Mucosa of stomach (tissue), 1 donor: ENCODE measurements at regions not wholly inside any gene's neighbourhood (a gene's known extent, or its start where the extent isn't known, plus 50 kb on each side); places are given as distances from the start of the nearest gene placed in this dataset.

Source experiments
- H3K27me3 ChIP-seq: one replicate; pipeline ENCODE4 v1.7.0; 2013; ENCODE audit warnings: mild to moderate bottlenecking, low read length; ENCODE audit not compliant: control insufficient read depth, insufficient read depth
- H3K36me3 ChIP-seq: one replicate; pipeline ENCODE4 v1.7.0; 2013; ENCODE audit warnings: low read length; ENCODE audit not compliant: control insufficient read depth, insufficient read depth
- H3K4me1 ChIP-seq: one replicate; pipeline ENCODE4 v1.7.0; 2013; ENCODE audit warnings: mild to moderate bottlenecking, low read length; ENCODE audit not compliant: control insufficient read depth, insufficient read depth
- H3K4me3 ChIP-seq: one replicate; pipeline ENCODE4 v1.7.0; 2013; ENCODE audit warnings: low read length
- H3K9ac ChIP-seq: one replicate; pipeline ENCODE4 v1.7.0; 2013; ENCODE audit warnings: mild to moderate bottlenecking, low read length, moderate library complexity
- H3K9me3 ChIP-seq: one replicate; pipeline ENCODE4 v1.7.0; 2013; ENCODE audit warnings: mild to moderate bottlenecking, low read length, moderate library complexity; ENCODE audit not compliant: control insufficient read depth
- donor health status: Pancreatic carcinoma.

GRCh38 chr16:85992359-85992758, 93.4 kb downstream of the IRF8 start:
- Histone ChIP-seq H3K4me1 (peaks cover 2% of the 10 kb centered on the region), H3K9ac (no peak overlapping the region), H3K4me3 (no peak overlapping the region), H3K27me3 (no peaks in the 10 kb centered on the region), H3K36me3 (no peaks in the 10 kb centered on the region), H3K9me3 (no peaks in the 10 kb centered on the region)

DNA sequence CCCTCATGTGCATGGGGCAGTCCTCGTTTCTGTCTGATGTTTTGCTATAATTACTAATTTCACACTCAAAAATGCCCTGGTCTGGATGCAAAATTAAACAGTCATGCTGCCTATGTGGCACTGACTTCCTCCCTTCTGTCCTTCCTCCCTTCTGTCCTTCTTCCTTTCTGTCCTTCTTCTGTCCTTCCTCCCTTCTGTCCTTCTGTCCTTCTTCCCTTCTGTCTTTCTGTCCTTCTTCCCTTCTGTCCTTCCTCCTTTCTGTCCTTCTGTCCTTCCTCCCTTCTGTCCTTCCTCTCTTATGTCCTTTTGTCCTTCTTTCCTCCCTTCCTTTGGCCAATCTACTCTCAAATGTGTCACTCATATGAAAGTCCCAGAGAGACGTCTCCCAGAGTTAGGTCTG, 93.8 kb downstream of the IRF8 start:
- no peak overlapping the region for H3K4me3 ChIP-seq
- H3K9me3 ChIP-seq = no peaks in the 10 kb centered on the region
- no peaks in the 10 kb centered on the region for H3K36me3 ChIP-seq
- H3K9ac ChIP-seq = no peak overlapping the region
- no peaks in the 10 kb centered on the region for H3K4me1 ChIP-seq
- H3K27me3 ChIP-seq = no peaks in the 10 kb centered on the region

DNA sequence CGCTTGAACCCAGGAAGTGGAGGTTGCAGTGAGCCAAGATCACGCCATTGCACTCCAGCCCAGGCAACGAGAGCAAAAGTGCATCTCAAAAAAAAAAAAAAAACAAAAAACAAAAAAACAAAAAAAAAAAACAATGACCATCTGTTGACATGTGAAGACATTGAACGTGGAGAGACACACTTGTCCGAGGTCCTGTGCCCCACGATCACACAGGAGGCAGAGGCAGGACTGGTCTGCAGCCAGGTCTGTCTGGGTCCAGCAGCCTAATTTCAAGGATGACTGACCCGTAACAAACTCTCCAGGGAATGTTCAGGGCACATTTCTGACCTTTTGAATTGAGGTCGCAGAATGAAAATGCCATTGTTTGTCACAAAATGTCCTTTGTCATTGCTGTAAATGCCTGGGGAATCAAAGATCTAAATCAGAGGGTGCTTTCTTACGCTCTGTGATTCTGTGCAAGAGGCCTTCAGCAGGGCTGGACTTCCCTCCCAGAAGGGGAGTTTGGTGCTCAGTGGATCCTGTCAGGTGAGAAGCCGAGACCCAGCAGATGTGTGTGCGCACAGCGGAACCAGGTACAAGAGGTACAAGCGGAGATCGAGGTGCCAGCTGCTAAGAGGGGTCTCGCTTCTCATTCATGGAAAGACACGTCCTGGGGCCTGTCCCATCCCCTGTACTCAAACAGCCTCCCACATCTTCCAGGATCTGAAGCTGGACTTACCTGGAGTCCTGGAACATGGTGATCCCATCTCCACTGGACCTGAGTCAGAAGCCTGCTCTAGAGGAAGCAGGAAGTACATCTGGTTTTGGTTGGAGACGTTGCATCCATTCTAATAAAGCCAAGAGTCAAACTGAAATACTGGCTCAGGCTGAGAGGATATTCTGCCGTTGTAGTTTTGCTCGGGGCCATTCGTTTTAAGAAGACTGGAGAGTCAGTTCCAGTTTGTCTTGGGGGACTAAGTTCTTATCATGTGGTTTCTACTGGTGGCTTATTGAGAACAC, 95.8 kb downstream of the IRF8 start:
- Histone ChIP-seq H3K4me1 (no peaks in the 10 kb centered on the region), H3K9me3 (no peaks in the 10 kb centered on the region), H3K9ac (no peak overlapping the region), H3K36me3 (no peaks in the 10 kb centered on the region), H3K27me3 (no peaks in the 10 kb centered on the region), H3K4me3 (no peak overlapping the region)

GRCh38 chr16:85995541-85996423, 96.8 kb downstream of the IRF8 start:
- no peak overlapping the region for H3K4me3 ChIP-seq
- no peaks in the 10 kb centered on the region for H3K9me3 ChIP-seq

GRCh38 chr16:85996843-85997242, 97.9 kb downstream of the IRF8 start:
- Histone ChIP-seq H3K4me3 (no peak overlapping the region), H3K4me1 (no peaks in the 10 kb centered on the region), H3K9me3 (no peaks in the 10 kb centered on the region), H3K27me3 (no peaks in the 10 kb centered on the region), H3K36me3 (no peaks in the 10 kb centered on the region), H3K9ac (no peak overlapping the region)

More at GRCh38 chr16:85995541-85996423, 96.8 kb downstream of the IRF8 start:
- H3K27me3 ChIP-seq = no peaks in the 10 kb centered on the region
- H3K36me3 ChIP-seq = no peaks in the 10 kb centered on the region
- H3K9ac ChIP-seq = no peak overlapping the region
- no peaks in the 10 kb centered on the region for H3K4me1 ChIP-seq

DNA sequence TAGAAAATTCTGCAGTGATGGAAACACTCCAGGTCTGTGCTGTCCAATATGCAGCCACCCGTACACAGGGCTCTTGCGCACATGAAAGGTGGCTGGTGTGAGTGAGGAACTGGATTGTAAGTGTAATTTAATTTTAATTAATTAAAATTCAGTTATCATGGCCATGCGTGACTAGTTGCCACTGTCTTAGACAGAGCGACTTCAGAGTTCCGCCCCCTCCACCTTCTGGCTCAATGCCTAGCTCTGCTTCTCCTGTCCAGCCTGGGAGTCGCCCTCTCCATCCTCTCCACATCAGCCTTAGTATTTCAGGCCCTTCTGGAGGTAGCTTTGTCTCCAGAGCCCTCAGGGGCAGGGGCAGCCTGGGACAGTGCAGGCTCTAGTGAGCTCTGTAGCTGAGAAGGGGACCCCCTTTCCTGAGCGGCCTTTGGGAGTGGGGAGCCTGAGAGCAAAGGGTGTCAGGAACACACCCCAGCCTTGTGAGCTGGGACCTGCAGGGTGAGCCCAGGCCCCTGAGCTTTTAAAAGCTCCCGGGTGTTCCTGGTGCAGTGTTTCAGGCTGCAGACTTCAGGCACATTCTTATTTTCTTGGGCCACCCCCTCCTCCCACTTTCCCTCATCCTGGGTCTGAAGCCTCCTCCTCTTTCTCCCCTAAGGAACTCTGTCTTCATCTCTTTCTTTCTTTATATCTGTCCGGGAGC, 99.4 kb downstream of the IRF8 start:
- no peaks in the 10 kb centered on the region for H3K36me3 ChIP-seq
- no peak overlapping the region for H3K4me3 ChIP-seq
- no peaks in the 10 kb centered on the region for H3K9me3 ChIP-seq
- no peaks in the 10 kb centered on the region for H3K4me1 ChIP-seq
- H3K27me3 ChIP-seq = no peaks in the 10 kb centered on the region
- no peak overlapping the region for H3K9ac ChIP-seq

DNA sequence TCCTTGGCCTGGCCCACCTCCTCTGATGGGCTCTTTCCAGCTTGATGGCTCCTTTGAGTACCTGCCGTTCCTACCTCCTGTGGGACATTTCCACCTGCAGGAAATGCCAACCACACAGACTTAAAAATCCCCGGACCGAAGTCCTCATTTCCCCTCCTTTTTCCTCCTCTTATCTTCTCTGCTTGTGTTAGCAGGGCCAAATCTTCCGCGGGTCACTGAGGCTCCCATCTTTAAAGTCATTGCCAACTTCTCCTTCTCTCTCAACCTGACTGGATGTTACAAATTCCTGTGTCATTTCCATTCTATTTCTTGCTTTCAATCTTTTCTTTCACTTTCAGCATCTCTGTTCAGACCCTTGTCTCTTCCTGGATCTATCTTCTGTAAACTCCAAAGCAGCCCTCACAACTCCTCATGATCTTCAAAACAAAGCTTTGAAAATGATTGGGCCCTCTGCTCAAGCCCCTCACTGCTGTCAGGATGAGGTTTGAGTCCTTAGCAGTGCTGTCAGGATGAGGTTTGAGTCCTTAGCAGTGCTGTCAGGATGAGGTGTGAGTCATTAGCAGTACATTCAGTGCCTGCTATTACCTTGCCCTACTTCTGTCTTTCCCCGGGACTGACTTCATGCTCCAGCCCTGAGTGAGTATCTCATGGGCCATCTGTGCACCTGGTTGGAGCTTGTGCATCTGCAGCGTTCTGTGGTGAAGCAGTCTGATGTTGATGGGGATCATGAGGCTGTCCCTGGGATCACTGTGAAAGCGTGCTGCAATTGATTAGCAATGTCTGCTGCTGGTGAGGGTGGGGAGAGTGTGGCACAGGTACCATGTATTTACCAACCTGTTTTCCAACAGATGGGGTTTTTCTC, 100.1 kb downstream of the IRF8 start:
- Histone ChIP-seq H3K36me3 (no peaks in the 10 kb centered on the region), H3K9me3 (no peaks in the 10 kb centered on the region), H3K27me3 (no peaks in the 10 kb centered on the region), H3K4me3 (no peak overlapping the region), H3K9ac (no peak overlapping the region), H3K4me1 (no peaks in the 10 kb centered on the region)

DNA sequence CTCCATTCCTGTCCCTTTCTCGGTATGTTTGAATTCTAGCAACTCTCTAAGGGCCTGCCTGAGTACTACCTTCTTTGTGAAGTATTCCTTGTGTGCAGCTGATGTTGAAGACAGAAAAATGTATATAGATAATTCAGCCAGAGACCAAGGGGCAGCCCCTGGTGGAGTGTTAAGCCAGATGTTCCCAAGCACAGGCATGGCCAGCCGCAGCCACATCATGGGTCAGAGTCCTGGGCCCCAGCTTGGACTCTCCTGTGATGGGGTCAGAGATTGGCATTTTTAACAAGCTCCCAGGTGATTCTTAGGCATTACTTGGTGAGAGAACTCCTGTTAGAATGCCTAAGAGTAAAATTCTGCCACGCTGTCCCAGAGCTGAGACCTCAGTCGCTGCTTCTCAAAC, 100.8 kb downstream of the IRF8 start:
- H3K4me1 ChIP-seq = no peaks in the 10 kb centered on the region
- no peak overlapping the region for H3K4me3 ChIP-seq
- H3K9ac ChIP-seq = no peak overlapping the region

GRCh38 chr16:86002178-86002900, 103.4 kb downstream of the IRF8 start:
- Histone ChIP-seq H3K4me1 (no peaks in the 10 kb centered on the region), H3K9me3 (no peaks in the 10 kb centered on the region), H3K4me3 (no peak overlapping the region), H3K27me3 (no peaks in the 10 kb centered on the region), H3K9ac (no peak overlapping the region), H3K36me3 (no peaks in the 10 kb centered on the region)

More for the DNA sequence above, 100.8 kb downstream of the IRF8 start:
- Histone ChIP-seq H3K27me3 (no peaks in the 10 kb centered on the region), H3K9me3 (no peaks in the 10 kb centered on the region), H3K36me3 (no peaks in the 10 kb centered on the region)

DNA sequence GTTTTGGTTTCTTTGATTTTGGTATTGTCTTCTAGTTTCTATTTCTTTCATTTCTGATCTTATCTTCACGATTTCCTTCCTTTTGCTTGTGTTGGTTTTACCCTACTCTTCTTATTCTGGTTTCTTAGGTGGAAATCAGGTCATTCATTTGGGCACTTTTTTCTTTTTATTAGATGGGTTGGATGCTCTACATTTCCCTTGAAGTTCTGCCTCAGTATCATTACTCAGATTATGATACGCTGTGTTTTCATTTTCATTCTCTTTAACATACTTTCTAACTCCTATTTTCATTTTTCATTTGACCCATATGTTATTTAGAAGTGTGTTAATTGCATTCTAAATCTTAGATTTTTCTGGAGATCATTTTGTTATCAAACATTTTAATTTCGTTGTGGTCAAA, 108.6 kb downstream of the IRF8 start:
- no peaks in the 10 kb centered on the region for H3K4me1 ChIP-seq
- H3K9me3 ChIP-seq = no peaks in the 10 kb centered on the region
- no peaks in the 10 kb centered on the region for H3K36me3 ChIP-seq
- no peaks in the 10 kb centered on the region for H3K27me3 ChIP-seq
- no peak overlapping the region for H3K9ac ChIP-seq
- H3K4me3 ChIP-seq = no peak overlapping the region
